GM23248 (cell line): ENCODE measurements at regions not wholly inside any gene's neighbourhood (a gene's known extent, or its start where the extent isn't known, plus 50 kb on each side); places are given as distances from the start of the nearest gene placed in this dataset.

Experiments used
- EZH2 ChIP-seq: fragments of 200-600 bp; sonication (generic); IDR thresholded peaks from 2 replicates; pipeline ENCODE4 v1.6.1; 2018; ENCODE audit warnings: antibody characterized with exemption, mild to moderate bottlenecking; ENCODE audit not compliant: insufficient read depth, poor library complexity, severe bottlenecking
- EZH2phosphoT487 ChIP-seq: fragments of 200-600 bp; sonication (generic); IDR thresholded peaks from 2 replicates; pipeline ENCODE4 v1.6.1; 2018; ENCODE audit warnings: antibody characterized with exemption, moderate library complexity, mild to moderate bottlenecking, low read depth; ENCODE audit not compliant: insufficient read depth

DNA sequence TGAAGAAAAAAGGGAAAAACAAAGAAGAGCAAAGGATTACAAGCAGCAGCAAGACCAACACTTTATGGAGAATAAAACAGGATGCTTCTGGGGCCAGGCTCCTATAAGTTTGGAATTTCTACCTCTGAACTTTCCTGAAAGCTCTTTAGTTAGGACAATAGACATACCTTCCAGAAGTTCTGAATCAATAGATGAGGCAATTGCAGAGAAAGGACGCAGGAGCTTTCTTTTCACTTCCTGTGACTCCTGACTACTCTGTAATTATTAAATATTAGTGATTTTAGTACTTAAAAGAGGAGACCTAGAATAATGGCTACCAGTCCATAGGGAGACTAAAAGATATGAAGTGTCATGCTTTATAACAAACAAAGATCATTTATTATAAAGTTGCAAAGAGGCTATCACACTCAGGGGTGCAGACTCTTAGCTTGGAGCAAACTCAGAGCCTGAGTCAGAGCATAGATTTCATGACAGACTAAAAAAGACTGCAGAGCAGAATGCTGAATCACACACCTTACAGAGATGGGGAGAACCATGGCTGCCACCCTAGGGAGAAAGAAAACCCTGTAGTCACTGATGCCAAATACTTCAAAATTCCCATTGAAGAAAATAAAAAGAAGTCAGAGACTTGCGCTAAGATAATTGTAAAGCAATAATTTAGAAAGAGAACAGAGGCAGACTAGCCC, 52.5 kb upstream of the FAM136A start:
- no peak for TF ChIP-seq EZH2
- no peak for TF ChIP-seq EZH2phosphoT487
